ENCODE measurements at regions not wholly inside any gene's neighbourhood (a gene's known extent, or its start where the extent isn't known, plus 50 kb on each side); places are given as distances from the start of the nearest gene placed in this dataset.
A peak's percentile ranks its signal among the peaks of the same experiment; 100 is the strongest.

- DNase-seq (ENCODE audit: low spot score) = no peak
Observed at GRCh38 chr4:14177987-14178386, 550.5 kb upstream of the BOD1L1 start.

- DNase-seq (ENCODE audit: low spot score) = no peak
Observed at GRCh38 chr4:14178421-14178820, 550.9 kb upstream of the BOD1L1 start.

GRCh38 chr4:14180166-14180565, 552.6 kb upstream of the BOD1L1 start:
- no peak for DNase-seq (ENCODE audit: low spot score)

- no peak for DNase-seq (ENCODE audit: low spot score)
Observed at GRCh38 chr4:14180983-14181601, 553.6 kb upstream of the BOD1L1 start.

- no peak for DNase-seq (ENCODE audit: low spot score)
Observed at GRCh38 chr4:14182148-14182547, 554.6 kb upstream of the BOD1L1 start.

GRCh38 chr4:14184265-14184664, 556.7 kb upstream of the BOD1L1 start:
- DNase-seq (ENCODE audit: low spot score) = no peak

GRCh38 chr4:14184767-14185166, 557.2 kb upstream of the BOD1L1 start:
- no peak for DNase-seq (ENCODE audit: low spot score)

- DNase-seq (ENCODE audit: low spot score) = no peak
Observed at GRCh38 chr4:14188214-14188613, 560.7 kb upstream of the BOD1L1 start.

- no peak for DNase-seq (ENCODE audit: low spot score)
Observed at GRCh38 chr4:14193601-14194000, 566.1 kb upstream of the BOD1L1 start.

- DNase-seq (ENCODE audit: low spot score) = no peak
Observed at GRCh38 chr4:14196131-14196530, 568.6 kb upstream of the BOD1L1 start.

GRCh38 chr4:14215116-14215770, 587.7 kb upstream of the BOD1L1 start:
- no peak for DNase-seq (ENCODE audit: low spot score)

GRCh38 chr4:14217401-14217800, 589.9 kb upstream of the BOD1L1 start:
- DNase-seq (ENCODE audit: low spot score) = no peak

GRCh38 chr4:14218641-14219040, 591.1 kb upstream of the BOD1L1 start:
- peak; percentile 81 for DNase-seq (ENCODE audit: low spot score)

- DNase-seq (ENCODE audit: low spot score) = no peak
Observed at GRCh38 chr4:14221176-14221575, 593.7 kb upstream of the BOD1L1 start.

- no peak for DNase-seq (ENCODE audit: low spot score)
Observed at GRCh38 chr4:14222377-14223029, 595.0 kb upstream of the BOD1L1 start.

GRCh38 chr4:14223461-14223860, 595.9 kb upstream of the BOD1L1 start:
- no peak for DNase-seq (ENCODE audit: low spot score)

GRCh38 chr4:14225688-14226207, 598.2 kb upstream of the BOD1L1 start:
- no peak for DNase-seq (ENCODE audit: low spot score)

- no peak for DNase-seq (ENCODE audit: low spot score)
Observed at GRCh38 chr4:14233126-14233525, 605.6 kb upstream of the BOD1L1 start.

- DNase-seq (ENCODE audit: low spot score) = no peak
Observed at GRCh38 chr4:14234307-14234706, 606.8 kb upstream of the BOD1L1 start.

- no peak for DNase-seq (ENCODE audit: low spot score)
Observed at GRCh38 chr4:14236359-14236758, 608.8 kb upstream of the BOD1L1 start.

GRCh38 chr4:14237911-14238310, 610.4 kb upstream of the BOD1L1 start:
- DNase-seq (ENCODE audit: low spot score) = no peak

- no peak for DNase-seq (ENCODE audit: low spot score)
Observed at GRCh38 chr4:14241574-14241973, 614.0 kb upstream of the BOD1L1 start.

- DNase-seq (ENCODE audit: low spot score) = peak; percentile 79
Observed at GRCh38 chr4:14247767-14248166, 620.2 kb upstream of the BOD1L1 start.

Data from putamen (tissue), 1 donor.